GM23338 (cell line): ENCODE measurements at regions not wholly inside any gene's neighbourhood (a gene's known extent, or its start where the extent isn't known, plus 50 kb on each side); places are given as distances from the start of the nearest gene placed in this dataset.
A peak's percentile ranks its signal among the peaks of the same experiment; 100 is the strongest.

ENCODE experiments used
- ATAC-seq: fragments of 200-7000 bp; cut with Tn5 transposase; 3 replicates; pipeline ENCODE4 v1.9.1; 2020
- DNase-seq: peaks from one replicate; pipeline ENCODE4 v3.0.0-alpha.2; 2015; ENCODE audit warnings: low spot score
- H2AFZ ChIP-seq: fragments of 200-600 bp; sonication (generic); 2 replicates; pipeline ENCODE4 v1.8.0; 2016; ENCODE audit warnings: antibody characterized with exemption, mild to moderate bottlenecking, moderate library complexity
- H3F3A ChIP-seq: fragments of 200-600 bp; sonication (generic); replicated peaks from 2 replicates; pipeline ENCODE4 v1.8.0; 2017; ENCODE audit warnings: antibody characterized with exemption, mixed run types, low read depth
- H3K27ac ChIP-seq: fragments of 200-600 bp; sonication (generic); 2 replicates; pipeline ENCODE4 v1.6.1; 2016; ENCODE audit warnings: low read depth
- H3K27me3 ChIP-seq: fragments of 200-600 bp; sonication (generic); 2 replicates; pipeline ENCODE4 v1.8.0; 2016; ENCODE audit warnings: mild to moderate bottlenecking, mixed run types, moderate library complexity; ENCODE audit not compliant: insufficient read depth
- H3K36me3 ChIP-seq: fragments of 200-600 bp; sonication (generic); 2 replicates; pipeline ENCODE4 v1.8.0; 2016; ENCODE audit warnings: mild to moderate bottlenecking; ENCODE audit not compliant: insufficient read depth
- H3K4me1 ChIP-seq: fragments of 200-600 bp; sonication (generic); 2 replicates; pipeline ENCODE4 v1.8.0; 2016; ENCODE audit warnings: mild to moderate bottlenecking, moderate library complexity; ENCODE audit not compliant: insufficient read depth
- H3K4me2 ChIP-seq: fragments of 200-600 bp; sonication (generic); 2 replicates; pipeline ENCODE4 v1.7.1; 2017; ENCODE audit warnings: mixed run types
- H3K4me3 ChIP-seq: fragments of 200-600 bp; sonication (generic); 2 replicates; pipeline ENCODE4 v1.6.1; 2016; ENCODE audit warnings: mixed run types
- H3K79me2 ChIP-seq: fragments of 200-600 bp; sonication (generic); replicated peaks from 2 replicates; pipeline ENCODE4 v1.8.0; 2017; ENCODE audit warnings: mild to moderate bottlenecking; ENCODE audit not compliant: insufficient read depth
- H3K9me2 ChIP-seq: fragments of 200-600 bp; sonication (generic); 2 replicates; pipeline ENCODE4 v1.8.0; 2017; ENCODE audit not compliant: insufficient read depth
- H4K20me1 ChIP-seq: fragments of 200-600 bp; sonication (generic); replicated peaks from 2 replicates; pipeline ENCODE4 v1.8.0; 2017; ENCODE audit warnings: mild to moderate bottlenecking; ENCODE audit not compliant: insufficient read depth
- H3K27ac Mint-ChIP-seq: 2 replicates; pipeline ENCODE4 v1.8.0; 2020; ENCODE audit warnings: inconsistent platforms, mild to moderate bottlenecking, moderate library complexity, mixed read lengths
- H3K27me3 Mint-ChIP-seq: 3 replicates; pipeline ENCODE4 v1.8.0; 2022; ENCODE audit warnings: low read depth, mild to moderate bottlenecking, moderate library complexity, mixed read lengths, inconsistent platforms; ENCODE audit not compliant: insufficient read depth, poor library complexity
- H3K36me3 Mint-ChIP-seq: 3 replicates; pipeline ENCODE4 v1.8.0; 2021; ENCODE audit warnings: low read depth, mild to moderate bottlenecking, inconsistent platforms, moderate library complexity, mixed read lengths
- H3K4me1 Mint-ChIP-seq: 3 replicates; pipeline ENCODE4 v1.8.0; 2020; ENCODE audit warnings: mild to moderate bottlenecking, inconsistent platforms, mixed read lengths
- H3K4me3 Mint-ChIP-seq: 3 replicates; pipeline ENCODE4 v1.8.0; 2021; ENCODE audit warnings: moderate library complexity, mild to moderate bottlenecking, inconsistent platforms, mixed read lengths
- H3K9me3 Mint-ChIP-seq: 3 replicates; pipeline ENCODE4 v1.8.0; 2020; ENCODE audit warnings: moderate library complexity, mild to moderate bottlenecking, inconsistent platforms, mixed read lengths
- JUNB ChIP-seq: IDR thresholded peaks from one replicate; pipeline ENCODE4 v1.6.1; 2016; ENCODE audit warnings: antibody characterized with exemption; ENCODE audit not compliant: unreplicated experiment
- NANOG ChIP-seq: IDR thresholded peaks from 2 replicates; pipeline ENCODE4 v1.6.1; 2016; ENCODE audit warnings: antibody characterized with exemption, borderline replicate concordance
- REST ChIP-seq: IDR thresholded peaks from one replicate; pipeline ENCODE4 v1.6.1; 2018; ENCODE audit warnings: antibody characterized with exemption; ENCODE audit not compliant: unreplicated experiment
- ZNF114 ChIP-seq: fragments of 250-450 bp; sonication (Bioruptor Pico); IDR thresholded peaks from 2 replicates; pipeline ENCODE4 v1.5.0; 2020; ENCODE audit warnings: mild to moderate bottlenecking, moderate library complexity
- ZNF331 ChIP-seq: fragments of 250-450 bp; sonication (Bioruptor Pico); IDR thresholded peaks from 2 replicates; pipeline ENCODE4 v1.5.0; 2020; ENCODE audit warnings: low read depth, mild to moderate bottlenecking, moderate library complexity
- TF ChIP-seq, protein P1 (sequence below): fragments of 250-450 bp; sonication (Bioruptor Pico); IDR thresholded peaks from 2 replicates; pipeline ENCODE4 v1.5.0; 2020; ENCODE audit warnings: mild to moderate bottlenecking, moderate library complexity

GRCh38 chr12:114253976-114254778 lies 151.8 kb downstream of the TBX5 start:
- no peak overlapping the region for H3K4me2 ChIP-seq
- no peak overlapping the region for H3K4me3 ChIP-seq
- no peaks in the 10 kb centered on the region for H3F3A ChIP-seq
- H3K27ac Mint-ChIP-seq, result no peak overlapping the region
- H3K27me3 Mint-ChIP-seq, result no peaks in the 10 kb centered on the region
- DNase-seq (no peak), ATAC-seq (no peak)
- H3K4me3 Mint-ChIP-seq, result no peak overlapping the region
- H2AFZ ChIP-seq, result no peak overlapping the region; the same call in 1 of the 2 replicates
- H3K79me2 ChIP-seq, result no peaks in the 10 kb centered on the region
- no peak for TF ChIP-seq NANOG
- no peak for TF ChIP-seq ZNF331 (CRISPR knock-in tag)
- H3K9me3 Mint-ChIP-seq, result no peaks in the 10 kb centered on the region; the same call in 2 of the 3 replicates
- peaks cover 18% of the 10 kb centered on the region for H3K9me2 ChIP-seq
- no peaks in the 10 kb centered on the region for H4K20me1 ChIP-seq
- H3K36me3 ChIP-seq, result no peaks in the 10 kb centered on the region; the same call in 1 of the 2 replicates
- no peak overlapping the region for H3K27ac ChIP-seq
- H3K4me1 ChIP-seq, result no peaks in the 10 kb centered on the region
- H3K27me3 ChIP-seq, result no peaks in the 10 kb centered on the region
- H3K4me1 Mint-ChIP-seq, result peaks cover 9% of the 10 kb centered on the region
- no peaks in the 10 kb centered on the region for H3K36me3 Mint-ChIP-seq

- Mint-ChIP-seq H3K4me3 (no peak overlapping the region), H3K36me3 (no peaks in the 10 kb centered on the region), H3K27me3 (no peaks in the 10 kb centered on the region), H3K4me1 (peaks cover 16% of the 10 kb centered on the region), H3K27ac (no peak overlapping the region), H3K9me3 (no peaks in the 10 kb centered on the region)
- Histone ChIP-seq H3K79me2 (no peaks in the 10 kb centered on the region), H3K4me3 (no peak overlapping the region), H3F3A (no peaks in the 10 kb centered on the region), H3K9me2 (peaks cover 9% of the 10 kb centered on the region), H3K36me3 (no peaks in the 10 kb centered on the region; the same call in 1 of the 2 replicates), H2AFZ (no peak overlapping the region), H3K27me3 (no peaks in the 10 kb centered on the region), H3K27ac (no peak overlapping the region), H3K4me2 (no peak overlapping the region), H4K20me1 (no peaks in the 10 kb centered on the region), H3K4me1 (no peaks in the 10 kb centered on the region)
- ATAC-seq, result no peak
- peak; percentile 79 for TF ChIP-seq REST
- no peak for TF ChIP-seq ZNF114 (CRISPR knock-in tag)
- TF ChIP-seq, protein P1, sequence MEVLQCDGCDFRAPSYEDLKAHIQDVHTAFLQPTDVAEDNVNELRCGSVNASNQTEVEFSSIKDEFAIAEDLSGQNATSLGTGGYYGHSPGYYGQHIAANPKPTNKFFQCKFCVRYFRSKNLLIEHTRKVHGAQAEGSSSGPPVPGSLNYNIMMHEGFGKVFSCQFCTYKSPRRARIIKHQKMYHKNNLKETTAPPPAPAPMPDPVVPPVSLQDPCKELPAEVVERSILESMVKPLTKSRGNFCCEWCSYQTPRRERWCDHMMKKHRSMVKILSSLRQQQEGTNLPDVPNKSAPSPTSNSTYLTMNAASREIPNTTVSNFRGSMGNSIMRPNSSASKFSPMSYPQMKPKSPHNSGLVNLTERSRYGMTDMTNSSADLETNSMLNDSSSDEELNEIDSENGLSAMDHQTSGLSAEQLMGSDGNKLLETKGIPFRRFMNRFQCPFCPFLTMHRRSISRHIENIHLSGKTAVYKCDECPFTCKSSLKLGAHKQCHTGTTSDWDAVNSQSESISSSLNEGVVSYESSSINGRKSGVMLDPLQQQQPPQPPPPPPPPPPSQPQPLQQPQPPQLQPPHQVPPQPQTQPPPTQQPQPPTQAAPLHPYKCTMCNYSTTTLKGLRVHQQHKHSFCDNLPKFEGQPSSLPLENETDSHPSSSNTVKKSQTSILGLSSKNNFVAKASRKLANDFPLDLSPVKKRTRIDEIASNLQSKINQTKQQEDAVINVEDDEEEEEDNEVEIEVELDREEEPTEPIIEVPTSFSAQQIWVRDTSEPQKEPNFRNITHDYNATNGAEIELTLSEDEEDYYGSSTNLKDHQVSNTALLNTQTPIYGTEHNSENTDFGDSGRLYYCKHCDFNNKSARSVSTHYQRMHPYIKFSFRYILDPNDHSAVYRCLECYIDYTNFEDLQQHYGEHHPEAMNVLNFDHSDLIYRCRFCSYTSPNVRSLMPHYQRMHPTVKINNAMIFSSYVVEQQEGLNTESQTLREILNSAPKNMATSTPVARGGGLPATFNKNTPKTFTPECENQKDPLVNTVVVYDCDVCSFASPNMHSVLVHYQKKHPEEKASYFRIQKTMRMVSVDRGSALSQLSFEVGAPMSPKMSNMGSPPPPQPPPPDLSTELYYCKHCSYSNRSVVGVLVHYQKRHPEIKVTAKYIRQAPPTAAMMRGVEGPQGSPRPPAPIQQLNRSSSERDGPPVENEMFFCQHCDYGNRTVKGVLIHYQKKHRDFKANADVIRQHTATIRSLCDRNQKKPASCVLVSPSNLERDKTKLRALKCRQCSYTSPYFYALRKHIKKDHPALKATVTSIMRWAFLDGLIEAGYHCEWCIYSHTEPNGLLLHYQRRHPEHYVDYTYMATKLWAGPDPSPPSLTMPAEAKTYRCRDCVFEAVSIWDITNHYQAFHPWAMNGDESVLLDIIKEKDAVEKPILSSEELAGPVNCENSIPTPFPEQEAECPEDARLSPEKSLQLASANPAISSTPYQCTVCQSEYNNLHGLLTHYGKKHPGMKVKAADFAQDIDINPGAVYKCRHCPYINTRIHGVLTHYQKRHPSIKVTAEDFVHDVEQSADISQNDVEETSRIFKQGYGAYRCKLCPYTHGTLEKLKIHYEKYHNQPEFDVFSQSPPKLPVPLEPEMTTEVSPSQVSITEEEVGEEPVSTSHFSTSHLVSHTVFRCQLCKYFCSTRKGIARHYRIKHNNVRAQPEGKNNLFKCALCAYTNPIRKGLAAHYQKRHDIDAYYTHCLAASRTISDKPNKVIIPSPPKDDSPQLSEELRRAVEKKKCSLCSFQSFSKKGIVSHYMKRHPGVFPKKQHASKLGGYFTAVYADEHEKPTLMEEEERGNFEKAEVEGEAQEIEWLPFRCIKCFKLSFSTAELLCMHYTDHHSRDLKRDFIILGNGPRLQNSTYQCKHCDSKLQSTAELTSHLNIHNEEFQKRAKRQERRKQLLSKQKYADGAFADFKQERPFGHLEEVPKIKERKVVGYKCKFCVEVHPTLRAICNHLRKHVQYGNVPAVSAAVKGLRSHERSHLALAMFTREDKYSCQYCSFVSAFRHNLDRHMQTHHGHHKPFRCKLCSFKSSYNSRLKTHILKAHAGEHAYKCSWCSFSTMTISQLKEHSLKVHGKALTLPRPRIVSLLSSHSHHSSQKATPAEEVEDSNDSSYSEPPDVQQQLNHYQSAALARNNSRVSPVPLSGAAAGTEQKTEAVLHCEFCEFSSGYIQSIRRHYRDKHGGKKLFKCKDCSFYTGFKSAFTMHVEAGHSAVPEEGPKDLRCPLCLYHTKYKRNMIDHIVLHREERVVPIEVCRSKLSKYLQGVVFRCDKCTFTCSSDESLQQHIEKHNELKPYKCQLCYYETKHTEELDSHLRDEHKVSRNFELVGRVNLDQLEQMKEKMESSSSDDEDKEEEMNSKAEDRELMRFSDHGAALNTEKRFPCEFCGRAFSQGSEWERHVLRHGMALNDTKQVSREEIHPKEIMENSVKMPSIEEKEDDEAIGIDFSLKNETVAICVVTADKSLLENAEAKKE (CRISPR knock-in tag), result no peak
- TF ChIP-seq JUNB, result no peak
- DNase-seq, result peak; percentile 39
These were observed 157.4 kb downstream of the TBX5 start for GRCh38 chr12:114248527-114248926.
